Activated CD8-positive, alpha-beta memory T cell treated with anti-CD3 and anti-CD28 coated beads, Interleukin-2, amount 50 U/mL, for 24 hours (primary cell): ENCODE measurements at regions not wholly inside any gene's neighbourhood (a gene's known extent, or its start where the extent isn't known, plus 50 kb on each side); places are given as distances from the start of the nearest gene placed in this dataset.
"Not testable (repeated sequence)": the region's sequence is repeated elsewhere in the genome, so short reads cannot be mapped to it uniquely, and the experiment has no call there.

Experiments
- DNase-seq: peaks from one replicate; pipeline ENCODE4 v3.0.0-alpha.2; 2020; ENCODE audit errors: extremely low read depth

DNA sequence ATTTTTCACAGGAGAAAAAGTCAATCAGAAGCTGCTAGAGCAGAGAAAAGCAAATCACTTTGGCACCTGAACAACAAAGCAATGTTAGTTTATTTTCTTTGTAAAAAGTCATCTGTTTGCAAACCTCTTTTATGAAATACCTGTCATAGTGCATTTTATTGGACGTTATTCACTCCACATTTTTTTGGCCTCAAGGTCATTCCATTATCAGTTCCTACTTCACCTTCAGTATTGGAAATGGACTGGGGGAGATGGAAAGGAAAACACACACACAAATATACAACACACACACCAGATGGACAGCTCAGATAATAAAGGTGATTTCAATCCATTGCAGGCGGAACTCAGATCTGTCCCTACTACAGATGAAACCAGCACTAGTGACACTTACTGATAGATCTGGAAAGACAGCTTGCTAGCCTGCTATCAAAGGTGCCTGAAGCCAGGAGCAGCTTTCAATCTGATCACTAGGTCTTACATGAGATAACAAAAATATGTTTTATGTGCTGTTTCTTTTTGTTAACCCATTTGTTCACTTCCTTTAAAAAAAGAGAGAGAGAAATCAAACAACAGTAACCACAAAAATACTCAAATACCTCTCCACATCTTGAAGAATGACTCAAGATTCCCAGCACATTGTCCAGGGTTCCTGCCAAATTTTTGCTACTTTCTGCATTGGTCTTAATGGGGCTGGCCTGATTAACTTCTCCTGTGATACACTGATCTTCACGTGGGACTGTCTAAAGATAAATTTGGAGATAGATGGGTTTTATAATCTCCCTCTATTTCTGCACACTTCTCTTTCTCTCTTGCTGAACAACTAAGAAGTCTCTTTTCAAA, 844.3 kb upstream of the TENM4 start:
- no peak for DNase-seq

DNA sequence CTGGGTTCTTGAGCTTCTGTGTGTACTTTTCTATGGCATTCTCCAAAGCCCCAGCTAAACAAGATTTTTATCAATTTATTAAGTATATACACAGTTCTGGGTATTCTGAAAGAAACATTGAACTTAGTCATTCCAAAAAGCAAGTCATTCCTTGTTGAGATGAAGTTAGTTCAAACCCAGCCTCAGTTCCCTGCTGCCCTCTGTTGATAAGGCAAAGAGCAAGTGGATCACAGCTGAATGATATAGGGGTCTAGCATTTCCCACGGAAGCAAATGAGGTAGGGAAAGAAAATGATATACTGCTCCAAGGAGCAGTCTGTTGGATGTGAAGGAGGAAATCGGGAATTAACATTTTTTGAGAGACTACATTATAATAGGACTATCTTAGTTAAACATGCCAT, 841.8 kb upstream of the TENM4 start:
- DNase-seq = no peak

DNA sequence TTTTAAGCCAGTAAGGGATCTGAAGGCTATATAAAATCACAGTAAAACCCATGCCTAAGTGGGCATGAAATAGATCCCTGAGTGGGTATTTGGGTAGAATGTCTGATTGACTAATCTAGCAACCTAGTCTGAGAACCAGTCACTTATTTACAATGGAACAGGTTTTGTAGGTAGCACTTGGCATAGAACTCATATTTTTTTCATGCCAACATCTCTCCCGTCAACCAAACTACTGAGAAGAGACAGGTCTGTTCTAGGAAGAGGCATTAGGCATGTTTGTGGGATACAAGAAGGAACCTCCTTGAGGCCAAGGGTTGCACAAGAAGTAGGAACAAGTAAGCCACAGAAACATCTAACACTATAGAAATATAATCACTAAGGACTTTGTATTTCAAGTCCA, 840.4 kb upstream of the TENM4 start:
- no peak for DNase-seq

DNA sequence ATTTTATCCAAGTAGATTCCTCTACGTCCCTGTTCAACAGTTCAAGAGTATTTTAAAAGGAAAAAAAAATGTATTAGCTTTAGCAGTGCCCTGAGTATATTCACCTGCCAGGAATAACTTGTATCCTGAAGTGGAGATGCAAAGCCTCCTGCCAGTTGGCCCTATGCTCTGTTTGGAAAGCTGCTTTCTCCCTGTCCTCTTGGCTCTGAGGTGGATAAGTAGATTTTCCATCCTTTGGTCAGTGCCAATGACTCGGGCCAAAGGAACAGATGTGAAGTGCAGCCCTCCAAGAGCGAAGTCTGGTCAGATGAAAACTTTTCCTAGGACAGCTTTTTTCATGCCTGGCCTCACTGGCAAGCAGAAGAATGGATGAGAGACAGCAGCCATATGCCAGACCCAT, 839.9 kb upstream of the TENM4 start:
- DNase-seq = no peak

DNA sequence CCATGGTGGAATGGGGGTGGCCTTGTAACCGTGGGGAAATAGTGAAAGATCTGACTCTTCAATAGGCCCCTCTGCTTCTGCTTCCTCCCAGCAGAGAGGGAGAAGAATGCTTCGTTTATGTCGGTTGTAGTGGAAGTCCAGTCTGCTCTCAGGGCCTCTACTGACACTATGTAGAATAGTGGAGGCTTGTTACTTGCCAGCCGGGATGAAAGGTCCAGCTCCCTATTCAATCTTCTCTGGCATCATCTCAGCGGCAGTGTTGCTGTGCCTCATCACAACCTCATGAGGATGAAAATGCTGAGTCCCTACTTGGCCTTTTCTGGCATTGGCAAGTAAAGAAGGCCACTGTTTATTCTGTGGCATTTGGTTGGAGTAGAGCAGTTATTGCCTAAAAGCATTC, 820.9 kb upstream of the TENM4 start:
- no peak for DNase-seq

DNA sequence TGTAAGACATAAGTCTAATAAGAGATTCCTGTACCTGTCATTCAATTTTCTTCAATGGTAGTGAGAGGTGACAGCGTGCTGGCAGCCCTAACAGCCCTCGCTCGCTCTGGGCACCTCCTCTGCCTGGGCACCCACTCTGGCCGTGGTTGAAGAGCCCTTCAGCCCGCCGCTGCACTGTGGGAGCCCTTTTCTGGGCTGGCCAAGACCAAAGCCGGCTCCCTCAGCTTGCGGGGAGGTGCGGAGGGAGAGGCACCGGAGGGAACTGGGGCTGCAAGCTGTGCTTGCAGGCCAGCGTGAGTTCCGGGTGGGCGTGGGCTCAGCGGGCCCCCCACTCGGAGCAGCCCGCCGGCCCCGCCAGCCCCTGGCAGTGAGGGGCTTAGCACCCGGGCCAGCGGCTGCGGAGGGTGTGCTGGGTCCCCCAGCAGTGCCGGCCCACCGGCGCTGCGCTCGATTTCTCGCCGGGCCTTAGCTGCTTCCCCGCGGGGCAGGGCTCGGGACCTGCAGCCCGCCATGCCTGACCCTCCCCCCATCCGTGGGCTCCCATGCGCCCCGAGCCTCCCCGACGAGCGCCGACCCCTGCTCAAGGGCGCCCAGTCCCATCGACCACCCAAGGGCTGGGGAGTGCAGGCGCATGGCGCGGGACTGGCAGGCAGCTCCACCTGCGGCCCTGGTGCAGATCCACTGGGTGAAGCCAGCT, 816.6 kb upstream of the TENM4 start:
- not testable (repeated sequence) for DNase-seq

DNA sequence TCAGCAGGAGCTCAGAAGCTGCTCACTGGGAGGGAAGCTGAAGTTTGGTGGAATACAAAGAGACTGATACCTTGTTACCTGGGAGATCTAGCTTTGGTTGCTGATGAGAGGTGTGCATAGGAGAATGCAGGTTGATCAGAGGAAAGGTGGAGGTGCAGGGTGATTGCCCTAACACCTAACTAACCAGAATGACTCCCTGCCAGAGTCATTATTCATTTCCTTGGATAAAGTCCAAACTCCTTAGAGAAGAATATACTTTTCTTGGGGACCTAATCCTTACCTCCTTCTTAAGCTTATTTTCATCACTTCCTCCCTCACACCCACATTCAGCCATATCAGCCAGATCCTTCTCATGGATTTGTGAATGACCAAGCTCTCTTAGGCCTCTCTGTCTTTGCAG, 814.2 kb upstream of the TENM4 start:
- no peak for DNase-seq

DNA sequence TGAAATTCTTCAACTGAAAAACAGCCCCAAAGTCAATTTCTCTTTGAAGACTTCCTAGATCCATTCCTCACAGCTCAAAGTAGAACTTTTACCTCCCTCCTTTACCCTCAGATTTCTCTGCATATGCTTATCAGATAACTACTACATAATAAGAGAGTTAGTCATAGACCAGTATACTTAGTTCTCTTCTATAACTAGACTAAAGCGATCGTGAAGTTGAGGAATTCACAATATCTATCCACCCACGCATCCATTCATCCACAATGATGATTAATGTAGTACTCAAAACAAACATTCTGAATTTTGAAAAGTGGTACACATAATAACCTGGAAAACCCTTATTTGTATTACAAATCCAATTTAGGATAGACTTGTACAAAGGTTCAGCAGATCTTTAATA, 800.9 kb upstream of the TENM4 start:
- no peak for DNase-seq

DNA sequence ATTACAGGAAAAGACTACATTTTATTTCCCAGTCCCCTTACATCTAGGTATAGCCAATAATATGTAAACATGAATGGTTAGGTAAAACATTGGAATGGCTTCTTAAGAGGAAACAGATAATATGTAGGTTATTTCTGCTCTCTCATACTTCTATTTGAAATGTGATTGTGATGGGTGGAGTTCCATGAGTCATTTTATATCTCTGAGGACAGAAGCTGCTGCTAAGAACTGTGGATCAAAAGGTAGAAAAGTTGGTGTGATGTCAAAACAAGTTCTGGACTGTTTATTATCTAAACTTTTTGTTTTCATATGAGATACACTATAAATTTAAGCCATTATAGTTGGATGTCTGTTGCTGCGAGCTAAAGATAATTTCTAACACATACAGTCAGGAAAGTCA, 799.4 kb upstream of the TENM4 start:
- no peak for DNase-seq

DNA sequence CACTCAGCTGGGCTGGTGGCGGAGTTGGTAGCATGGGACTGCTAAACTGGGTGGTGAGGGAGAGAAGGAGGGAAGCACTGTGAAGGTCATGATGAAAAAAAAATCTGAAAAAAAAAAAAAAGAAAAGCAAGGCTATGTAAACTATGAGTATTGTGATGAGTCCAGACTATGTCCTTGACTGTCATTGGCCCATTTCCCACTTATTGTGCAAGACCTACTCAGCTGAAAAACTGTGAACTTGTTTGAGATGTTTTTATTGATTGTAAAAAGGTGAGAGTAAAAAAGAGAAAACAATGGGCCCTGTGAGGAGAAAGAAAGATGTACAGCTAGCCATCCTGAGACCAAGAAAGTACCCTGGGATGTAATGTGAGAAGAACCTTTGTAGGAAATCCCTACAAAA, 798.4 kb upstream of the TENM4 start:
- DNase-seq = no peak

DNA sequence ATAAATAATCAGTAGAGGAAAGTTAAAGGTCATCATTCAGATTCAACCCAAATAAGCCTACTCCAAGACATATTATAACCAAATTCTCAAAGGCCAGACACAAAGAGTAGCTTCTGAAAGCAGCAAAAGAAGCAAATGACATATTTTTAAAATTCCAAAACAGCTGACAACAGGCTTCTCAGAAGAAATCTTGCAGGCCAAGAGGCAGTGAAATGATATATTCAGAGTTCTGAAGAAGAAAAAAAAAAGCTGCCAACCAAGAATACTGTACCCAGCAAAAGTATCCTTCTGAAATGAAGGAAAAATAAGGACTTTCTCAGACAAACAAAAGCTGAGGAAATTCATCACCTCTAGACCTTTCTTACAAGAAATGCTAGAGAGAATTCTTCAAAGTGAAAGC, 787.1 kb upstream of the TENM4 start:
- DNase-seq = no peak

DNA sequence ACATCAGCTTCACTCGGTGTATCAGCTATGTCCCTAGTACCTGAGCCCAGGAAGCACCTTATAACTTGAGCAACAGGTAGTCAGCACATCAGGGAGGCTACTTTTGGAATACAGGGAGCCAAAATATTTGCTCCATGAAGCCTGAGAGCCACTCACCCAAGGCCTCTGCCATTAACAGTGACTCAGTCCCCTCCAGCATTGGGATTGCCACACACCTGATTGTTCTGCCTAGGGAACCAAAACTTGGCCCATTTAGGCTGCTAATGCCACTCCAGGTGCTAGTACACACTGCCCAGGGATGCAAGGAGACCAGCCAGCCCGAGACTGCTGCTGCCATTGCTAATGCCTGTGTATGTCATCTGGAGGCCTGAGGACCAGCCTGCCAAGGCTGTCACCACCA, 773.6 kb upstream of the TENM4 start:
- DNase-seq = no peak

DNA sequence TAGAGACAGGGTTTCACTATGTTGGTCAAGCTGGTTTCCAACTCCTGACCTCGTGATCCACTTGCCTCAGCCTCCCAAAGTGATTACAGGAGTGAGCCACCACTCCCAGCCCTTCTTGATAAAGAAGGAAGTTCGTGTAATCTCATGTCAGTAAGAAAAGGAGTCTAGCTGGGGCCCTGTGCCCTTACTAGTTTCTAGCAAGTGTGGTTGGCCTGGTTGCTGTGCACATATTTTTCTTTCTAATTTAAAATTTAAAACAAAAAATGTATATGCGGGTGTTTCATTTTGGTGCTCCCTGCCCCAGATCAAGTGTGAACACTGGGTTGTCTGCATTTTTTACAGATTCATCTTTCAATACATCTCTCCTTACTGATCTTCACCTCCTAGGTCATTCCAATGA, 770.8 kb upstream of the TENM4 start:
- DNase-seq = no peak

DNA sequence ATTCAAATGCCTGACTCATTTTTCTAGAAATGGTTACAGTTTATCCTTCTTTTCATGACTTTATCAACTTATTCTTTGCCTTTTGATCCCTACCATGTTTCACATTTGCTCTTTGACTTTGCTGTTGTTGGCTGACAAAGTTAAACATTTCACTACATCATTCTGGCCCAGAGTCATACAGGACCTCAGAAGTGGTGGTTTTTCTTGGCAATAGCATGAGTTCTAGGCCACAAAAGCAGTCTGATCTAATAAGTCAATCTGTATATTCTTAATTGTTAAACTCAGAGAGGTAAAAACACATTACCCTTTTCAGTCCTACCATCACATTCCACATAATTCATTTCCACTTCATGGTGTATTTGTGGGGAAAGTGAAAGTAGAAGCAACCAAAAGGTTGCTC, 763.2 kb upstream of the TENM4 start:
- DNase-seq = no peak

DNA sequence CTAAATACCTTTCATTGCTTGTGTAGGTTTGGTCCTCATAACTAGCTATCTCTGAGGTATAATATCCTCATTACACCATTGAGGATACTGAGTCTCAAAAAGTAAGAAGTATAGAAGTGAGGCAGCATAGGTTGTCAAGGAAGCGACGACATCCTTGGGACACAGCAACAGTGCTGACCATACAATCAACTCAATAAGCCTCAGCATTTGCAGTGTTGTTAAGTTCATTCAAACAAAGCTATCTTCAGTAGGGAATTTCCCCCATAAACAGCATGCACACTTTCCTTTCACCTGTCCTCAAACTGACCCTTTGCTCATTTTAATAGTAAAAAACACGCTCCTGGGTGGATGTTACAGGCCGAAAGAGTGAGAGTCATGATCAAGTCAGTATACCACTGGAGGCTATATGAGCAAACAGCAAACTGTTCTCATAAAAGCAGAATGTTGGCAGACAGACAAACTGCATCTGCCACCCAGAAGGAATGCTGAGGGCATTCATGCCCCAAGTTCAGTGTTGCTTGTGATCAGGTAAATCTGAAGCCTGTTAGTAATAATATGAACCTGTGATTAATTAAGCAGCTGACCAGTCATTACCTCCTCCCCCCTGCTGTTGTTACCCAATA, 756.2 kb upstream of the TENM4 start:
- DNase-seq = no peak

DNA sequence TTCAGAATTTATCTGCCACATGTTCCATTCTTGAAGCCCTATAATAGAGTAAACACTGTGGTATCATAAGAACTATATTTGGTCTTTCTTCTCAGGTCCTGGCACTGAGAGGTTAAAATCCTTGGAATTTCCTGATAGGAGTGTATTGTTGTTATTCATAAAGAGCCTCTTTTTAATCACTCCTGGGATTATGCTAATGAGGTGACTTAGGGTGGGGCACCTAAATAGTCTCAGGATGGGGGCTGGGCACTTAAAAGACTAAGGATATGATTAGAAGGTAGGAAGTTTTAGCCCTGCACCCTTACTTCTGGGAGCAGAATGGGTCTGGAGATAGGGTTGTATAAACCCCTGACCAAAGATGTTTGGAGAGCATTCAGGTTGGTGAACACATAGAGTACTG, 755.2 kb upstream of the TENM4 start:
- no peak for DNase-seq

DNA sequence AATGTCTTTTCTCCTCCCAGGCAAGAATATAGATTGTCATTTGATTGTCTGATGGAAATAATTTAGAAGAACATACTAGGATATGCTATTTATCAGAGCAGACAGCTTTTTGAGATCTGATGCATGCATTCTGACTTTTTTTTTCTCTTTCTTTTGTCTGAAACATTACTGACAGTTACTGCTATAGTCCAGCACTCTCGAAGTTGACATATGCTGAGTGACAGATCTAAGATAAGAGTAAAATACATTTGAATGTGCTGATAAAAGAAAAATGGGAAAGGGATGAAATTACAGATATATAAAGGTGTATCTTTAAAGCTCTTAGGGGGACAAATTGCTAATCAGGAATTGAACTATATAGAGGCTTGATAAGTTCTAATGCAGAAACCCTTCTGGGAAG, 753.8 kb upstream of the TENM4 start:
- no peak for DNase-seq

DNA sequence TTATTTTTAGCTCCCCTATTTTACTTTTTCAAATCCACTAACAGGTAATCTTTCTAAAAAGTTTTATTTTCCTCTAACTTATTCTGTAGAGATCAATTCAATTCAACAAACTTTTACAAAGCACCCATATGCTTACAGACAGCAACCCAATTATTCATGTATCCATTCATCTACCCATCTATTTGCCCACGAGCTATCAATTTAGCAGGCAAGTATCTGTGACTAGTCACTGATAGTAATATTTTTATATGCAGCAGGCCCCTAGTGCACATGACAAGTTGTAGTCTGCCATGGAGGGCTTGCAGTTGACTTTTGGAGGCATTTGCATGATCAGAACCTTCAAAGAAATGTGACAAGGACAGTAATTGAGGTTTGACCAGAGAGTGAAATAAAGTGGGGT, 753.2 kb upstream of the TENM4 start:
- DNase-seq = no peak

DNA sequence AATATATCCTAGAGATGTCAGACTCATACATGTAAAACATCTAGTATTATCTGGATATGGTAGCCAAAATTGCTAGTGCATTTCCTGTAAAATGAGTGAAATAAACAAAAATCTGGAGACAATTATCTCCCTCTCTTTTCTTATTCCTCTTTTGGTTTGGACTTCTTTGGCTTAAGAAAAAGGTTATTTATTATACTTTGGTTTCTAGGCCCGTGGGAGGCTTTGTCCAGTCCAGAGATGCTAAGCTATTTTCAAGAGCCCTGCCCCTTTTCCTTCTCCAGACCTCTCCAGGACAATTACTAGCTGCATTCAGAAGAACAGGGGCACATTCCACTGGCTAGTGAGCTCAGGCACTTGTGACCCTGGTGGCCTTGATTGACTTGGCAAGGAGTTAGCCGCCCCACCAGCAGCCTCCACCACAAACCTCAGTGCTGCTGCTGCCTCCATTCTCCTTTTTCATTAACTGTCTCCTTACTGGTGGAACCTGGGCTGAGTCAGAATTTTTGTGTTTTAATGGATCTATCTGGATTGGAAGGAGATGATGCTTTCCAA, 747.3 kb upstream of the TENM4 start:
- no peak for DNase-seq

DNA sequence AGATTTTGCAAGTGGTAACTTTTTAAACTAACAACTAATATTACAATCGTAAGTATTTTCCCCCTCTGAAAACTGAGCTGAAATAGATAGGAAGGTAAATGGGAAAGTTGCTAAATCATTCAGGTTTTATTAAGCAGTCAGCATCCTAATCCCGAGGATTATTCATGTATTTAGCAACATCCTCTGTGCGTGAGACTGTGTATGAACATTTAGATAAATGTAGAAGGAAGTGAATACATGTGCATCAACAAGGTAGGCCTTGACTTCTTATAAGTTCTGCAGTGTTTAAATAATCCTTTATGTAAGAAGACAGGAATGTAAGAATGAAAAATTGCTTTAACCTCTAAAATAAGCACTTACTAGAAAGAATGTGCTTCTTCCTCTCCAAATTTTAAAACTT, 745.9 kb upstream of the TENM4 start:
- DNase-seq = no peak

DNA sequence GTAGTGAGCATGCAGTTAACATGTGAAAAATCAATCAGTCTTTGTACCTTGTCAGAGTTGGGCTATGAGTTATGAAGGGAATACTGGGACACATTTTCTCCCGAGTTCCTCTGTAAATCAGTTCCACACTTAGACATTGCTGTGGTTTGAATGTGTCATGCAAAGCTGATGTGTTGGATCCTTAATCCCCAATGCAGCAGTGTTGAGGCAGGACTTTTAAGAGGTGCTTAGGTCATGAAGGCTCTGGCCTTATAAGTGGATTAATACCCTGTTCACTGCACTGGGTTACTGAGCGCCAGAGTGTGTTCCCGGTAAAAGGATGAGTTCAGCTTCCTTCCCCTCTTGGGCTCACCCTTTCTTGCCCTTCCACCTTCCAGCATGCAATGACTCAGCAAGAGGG, 742.1 kb upstream of the TENM4 start:
- DNase-seq = no peak

DNA sequence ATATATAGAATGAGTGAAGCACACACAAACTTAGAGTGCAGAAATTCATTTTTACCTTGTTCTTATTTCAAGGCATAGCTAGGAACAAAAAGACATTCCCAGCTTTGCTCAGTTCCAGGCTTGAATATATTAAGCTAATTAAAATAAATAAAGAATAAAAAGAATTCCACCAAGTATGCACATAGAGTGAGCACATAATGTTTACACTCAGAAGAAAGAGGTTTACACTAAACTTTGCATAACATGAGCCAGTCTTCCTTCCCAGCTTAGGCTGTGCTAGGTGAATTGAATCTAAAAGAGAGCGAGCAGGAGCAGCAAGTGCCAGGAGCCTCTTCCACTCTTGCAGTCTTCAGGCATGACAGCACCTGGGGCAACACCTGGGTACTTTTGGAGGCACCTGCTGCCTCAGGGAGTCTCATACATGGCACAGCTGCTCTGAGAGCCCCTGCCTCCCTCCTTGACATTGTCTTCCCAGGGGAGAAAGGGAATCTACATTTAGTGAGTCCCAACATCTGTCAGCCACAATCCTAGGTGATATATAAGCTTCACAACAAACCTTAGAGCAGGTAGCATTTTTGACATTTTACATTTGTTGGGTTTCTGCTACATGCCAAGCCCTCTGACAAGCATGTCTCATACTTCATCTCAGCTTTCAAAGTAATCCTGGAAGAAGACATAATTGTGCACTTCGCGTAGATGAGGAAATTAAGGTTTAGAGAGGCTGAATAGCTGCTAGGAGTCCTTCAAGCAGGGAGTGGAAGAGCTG, 732.7 kb upstream of the TENM4 start:
- no peak for DNase-seq
